ENCODE measurements at regions not wholly inside any gene's neighbourhood (a gene's known extent, or its start where the extent isn't known, plus 50 kb on each side); places are given as distances from the start of the nearest gene placed in this dataset.

DNA sequence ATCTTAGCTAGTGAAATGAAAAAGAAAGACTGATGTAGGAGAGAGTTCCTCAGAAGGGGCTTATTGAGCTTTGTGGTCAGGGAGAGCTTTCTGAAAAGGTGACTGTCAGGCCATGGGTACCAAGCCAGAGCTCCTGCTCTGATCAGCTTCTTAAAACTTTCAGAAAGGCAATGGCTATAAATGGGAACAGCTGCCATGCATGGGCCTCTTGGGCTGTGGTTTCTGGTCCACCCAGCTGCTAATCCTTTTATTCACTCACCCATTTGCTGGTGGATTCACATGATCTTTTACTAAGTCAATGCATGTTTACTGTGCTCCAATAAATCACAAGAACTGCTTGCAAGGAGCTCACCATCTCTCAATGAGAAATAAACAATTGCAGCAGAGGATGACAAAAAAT lies 60.1 kb upstream of the ZPBP start:
- Histone ChIP-seq H3K27me3 (no peaks in the 10 kb centered on the region), H3K4me1 (peaks cover 0 to 3% of the 10 kb centered on the region in 2 donors), H3K36me3 (no peaks in the 10 kb centered on the region), H3K27ac (no peak overlapping the region), H3K9me3 (no peaks in the 10 kb centered on the region), H3K4me3 (no peak overlapping the region)
- TF ChIP-seq, protein P1, sequence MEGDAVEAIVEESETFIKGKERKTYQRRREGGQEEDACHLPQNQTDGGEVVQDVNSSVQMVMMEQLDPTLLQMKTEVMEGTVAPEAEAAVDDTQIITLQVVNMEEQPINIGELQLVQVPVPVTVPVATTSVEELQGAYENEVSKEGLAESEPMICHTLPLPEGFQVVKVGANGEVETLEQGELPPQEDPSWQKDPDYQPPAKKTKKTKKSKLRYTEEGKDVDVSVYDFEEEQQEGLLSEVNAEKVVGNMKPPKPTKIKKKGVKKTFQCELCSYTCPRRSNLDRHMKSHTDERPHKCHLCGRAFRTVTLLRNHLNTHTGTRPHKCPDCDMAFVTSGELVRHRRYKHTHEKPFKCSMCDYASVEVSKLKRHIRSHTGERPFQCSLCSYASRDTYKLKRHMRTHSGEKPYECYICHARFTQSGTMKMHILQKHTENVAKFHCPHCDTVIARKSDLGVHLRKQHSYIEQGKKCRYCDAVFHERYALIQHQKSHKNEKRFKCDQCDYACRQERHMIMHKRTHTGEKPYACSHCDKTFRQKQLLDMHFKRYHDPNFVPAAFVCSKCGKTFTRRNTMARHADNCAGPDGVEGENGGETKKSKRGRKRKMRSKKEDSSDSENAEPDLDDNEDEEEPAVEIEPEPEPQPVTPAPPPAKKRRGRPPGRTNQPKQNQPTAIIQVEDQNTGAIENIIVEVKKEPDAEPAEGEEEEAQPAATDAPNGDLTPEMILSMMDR (IDR thresholded peaks at IDR 0.05 in 4 of 5, conservative IDR thresholded peaks at IDR 0.05 in 1 of 5) = no peak
- TF ChIP-seq POLR2A (IDR thresholded peaks at IDR 0.05) = no peak
- in situ Hi-C loops (cut with MboI; ENCODE audit: low sequenced_read_pairs in 4 of 4) (no loop called here), intact Hi-C loops (cut with DNase I; ENCODE audit: low total_unique reads) (no loop called here)
- ATAC-seq (no peak), DNase-seq (no peak)

DNA sequence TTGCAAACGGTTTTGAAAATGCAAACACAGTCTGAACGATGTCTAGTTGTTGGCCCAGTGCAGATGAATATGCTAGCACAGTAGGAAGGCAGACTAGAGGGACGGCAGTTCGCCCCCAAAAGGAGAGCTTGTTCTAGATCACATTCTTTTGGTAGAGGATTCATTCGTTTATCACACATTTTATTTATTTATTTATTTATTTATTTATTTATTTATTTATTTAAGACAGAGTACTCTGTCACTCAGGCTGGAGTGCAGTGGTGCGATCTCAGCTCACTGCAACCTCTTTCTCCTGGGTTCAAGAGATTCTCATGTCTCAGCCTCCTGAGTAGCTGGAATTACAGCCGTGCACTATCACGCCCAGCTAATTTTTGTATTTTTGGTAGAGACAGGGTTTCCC lies 59.4 kb upstream of the ZPBP start:
- no peaks in the 10 kb centered on the region for H3K36me3 ChIP-seq
- H3K4me3 ChIP-seq = no peak overlapping the region
- ATAC-seq = no peak

DNA sequence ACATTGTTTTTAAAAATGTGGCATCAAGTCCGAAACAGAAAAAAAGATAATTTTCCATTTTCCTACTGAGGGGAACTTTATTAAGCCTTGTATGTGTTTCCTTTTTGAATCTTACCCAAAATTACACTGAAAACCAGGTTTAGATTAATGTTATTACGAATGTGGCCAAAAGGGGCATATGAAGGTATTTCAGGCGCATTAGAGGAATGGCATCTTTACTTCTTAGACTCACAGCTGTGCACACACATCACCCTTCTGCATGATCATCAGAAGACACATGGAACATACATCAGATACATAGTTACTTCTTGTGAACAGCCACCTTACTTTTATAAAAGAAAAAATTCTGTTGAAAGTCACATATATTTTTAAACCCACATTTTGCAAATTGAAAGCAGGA lies 58.6 kb upstream of the ZPBP start:
- no peak overlapping the region for H3K27ac ChIP-seq
- in situ Hi-C loops (cut with MboI; ENCODE audit: low sequenced_read_pairs in 4 of 4) (no loop called here), intact Hi-C loops (cut with DNase I; ENCODE audit: low total_unique reads) (no loop called here)

More for the DNA sequence above, 59.4 kb upstream of the ZPBP start:
- intact Hi-C loops (cut with DNase I; ENCODE audit: low total_unique reads) (no loop called here), in situ Hi-C loops (cut with MboI; ENCODE audit: low sequenced_read_pairs in 4 of 4) (no loop called here)
- Histone ChIP-seq H3K27ac (no peak overlapping the region), H3K9me3 (no peaks in the 10 kb centered on the region), H3K27me3 (no peaks in the 10 kb centered on the region), H3K4me1 (peaks cover 0 to 9% of the 10 kb centered on the region in 2 donors)
- TF ChIP-seq POLR2A (IDR thresholded peaks at IDR 0.05) = no peak
- TF ChIP-seq, protein P1 (IDR thresholded peaks at IDR 0.05 in 4 of 5, conservative IDR thresholded peaks at IDR 0.05 in 1 of 5) = no peak
- no peak for DNase-seq

DNA sequence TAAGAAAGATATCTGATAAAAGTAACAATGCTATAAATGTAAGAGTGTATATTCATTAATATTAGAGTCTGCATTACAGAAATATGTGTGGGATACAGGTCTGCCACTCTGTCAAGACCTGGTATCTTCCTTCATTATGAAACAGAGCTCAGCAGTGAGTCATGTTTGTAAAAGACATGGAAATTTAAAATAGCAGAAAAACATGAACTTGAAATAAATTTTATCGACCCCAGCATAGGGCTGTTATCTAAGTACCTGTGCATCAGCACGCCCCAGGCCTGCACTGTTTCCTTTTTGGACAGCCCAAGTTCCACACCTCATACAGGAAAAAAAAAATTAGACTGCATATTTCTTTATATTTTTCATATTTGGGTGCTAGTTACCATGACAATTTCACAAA lies 58.0 kb upstream of the ZPBP start:
- intact Hi-C loops (cut with DNase I; ENCODE audit: low total_unique reads) = no loop called here
- in situ Hi-C loops (cut with MboI; ENCODE audit: low sequenced_read_pairs in 4 of 4) = no loop called here

More for the DNA sequence above, 58.6 kb upstream of the ZPBP start:
- peaks cover 0 to 9% of the 10 kb centered on the region in 2 donors for H3K4me1 ChIP-seq
- no peaks in the 10 kb centered on the region for H3K36me3 ChIP-seq
- DNase-seq = no peak
- no peaks in the 10 kb centered on the region for H3K27me3 ChIP-seq
- no peak overlapping the region for H3K4me3 ChIP-seq
- H3K9me3 ChIP-seq = no peaks in the 10 kb centered on the region
- no peak for ATAC-seq
- TF ChIP-seq, protein P1 (IDR thresholded peaks at IDR 0.05 in 4 of 5, conservative IDR thresholded peaks at IDR 0.05 in 1 of 5) = no peak
- TF ChIP-seq POLR2A (IDR thresholded peaks at IDR 0.05) = no peak

More for the DNA sequence above, 58.0 kb upstream of the ZPBP start:
- Histone ChIP-seq H3K27ac (no peak overlapping the region), H3K4me1 (peaks cover 0 to 9% of the 10 kb centered on the region in 2 donors), H3K36me3 (no peaks in the 10 kb centered on the region), H3K9me3 (no peaks in the 10 kb centered on the region), H3K4me3 (no peak overlapping the region), H3K27me3 (no peaks in the 10 kb centered on the region)
- TF ChIP-seq, protein P1 (IDR thresholded peaks at IDR 0.05 in 4 of 5, conservative IDR thresholded peaks at IDR 0.05 in 1 of 5) = no peak
- TF ChIP-seq POLR2A (IDR thresholded peaks at IDR 0.05) = no peak
- DNase-seq (no peak), ATAC-seq (no peak)
